GM19023 (cell line): ENCODE measurements at regions not wholly inside any gene's neighbourhood (a gene's known extent, or its start where the extent isn't known, plus 50 kb on each side); places are given as distances from the start of the nearest gene placed in this dataset.

Experiments
- ATAC-seq: cut with Tn5 transposase; IDR thresholded peaks from one replicate; pipeline ENCODE4 v1.9.1; 2021; ENCODE audit warnings: mild to moderate bottlenecking, moderate library complexity; ENCODE audit not compliant: unreplicated experiment

DNA sequence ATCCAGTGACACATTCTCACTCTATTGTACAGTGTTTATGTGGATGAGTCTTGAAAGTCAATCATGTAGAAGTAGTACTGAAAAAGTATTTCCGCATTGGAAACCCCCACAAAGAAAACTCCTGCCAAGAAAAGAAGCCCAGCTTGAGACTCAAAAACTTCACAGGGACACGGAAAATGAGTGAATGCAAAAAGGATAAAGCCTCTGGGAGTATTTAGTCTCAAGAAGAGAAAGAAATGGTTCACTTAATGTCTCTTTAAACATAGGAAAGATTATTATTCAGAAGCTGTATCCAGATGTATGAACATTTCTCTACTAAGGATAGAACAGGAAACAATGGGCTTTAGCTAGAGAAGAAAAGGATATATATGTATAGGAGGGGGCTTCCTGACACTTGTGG lies 304.5 kb downstream of the BARHL2 start:
- ATAC-seq = no peak

DNA sequence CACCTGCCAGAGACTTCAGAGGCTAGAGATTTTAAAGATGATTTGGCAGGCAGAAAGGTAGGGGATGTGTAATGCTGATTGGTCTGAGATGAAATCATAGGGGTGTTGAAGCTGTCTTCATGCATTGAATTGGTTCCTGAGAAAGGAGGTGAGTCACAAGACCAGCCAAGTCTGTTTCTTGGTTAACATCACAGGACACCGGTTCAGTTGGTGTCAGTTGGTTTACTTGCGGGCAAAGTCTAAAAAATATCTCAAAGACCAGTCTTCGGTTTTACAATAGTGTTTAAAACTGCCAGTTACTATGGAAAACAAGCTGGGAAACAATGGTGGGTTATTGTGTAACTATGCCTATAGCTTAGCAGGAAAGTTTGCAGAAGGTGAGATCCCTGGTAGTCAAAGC lies 305.9 kb downstream of the BARHL2 start:
- ATAC-seq = no peak

DNA sequence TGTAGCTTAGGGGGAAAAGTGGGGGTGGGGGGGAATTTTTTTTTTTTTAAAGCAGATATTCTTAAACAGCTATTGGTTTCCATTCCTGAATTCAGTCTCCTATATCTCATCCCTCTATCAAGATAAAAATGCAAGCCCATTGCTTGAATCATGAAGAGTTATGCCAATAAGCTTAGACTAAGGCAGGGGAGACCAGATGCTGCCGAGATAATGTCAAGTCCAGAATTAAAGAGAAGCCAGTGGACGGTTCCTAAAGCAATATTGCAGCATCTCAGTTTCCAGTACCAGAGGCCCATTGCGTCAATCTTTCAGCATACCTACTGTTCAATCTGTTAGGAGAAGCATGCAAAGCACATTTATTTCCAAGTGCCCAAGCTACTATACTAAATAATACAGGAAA lies 309.4 kb downstream of the BARHL2 start:
- ATAC-seq = no peak

DNA sequence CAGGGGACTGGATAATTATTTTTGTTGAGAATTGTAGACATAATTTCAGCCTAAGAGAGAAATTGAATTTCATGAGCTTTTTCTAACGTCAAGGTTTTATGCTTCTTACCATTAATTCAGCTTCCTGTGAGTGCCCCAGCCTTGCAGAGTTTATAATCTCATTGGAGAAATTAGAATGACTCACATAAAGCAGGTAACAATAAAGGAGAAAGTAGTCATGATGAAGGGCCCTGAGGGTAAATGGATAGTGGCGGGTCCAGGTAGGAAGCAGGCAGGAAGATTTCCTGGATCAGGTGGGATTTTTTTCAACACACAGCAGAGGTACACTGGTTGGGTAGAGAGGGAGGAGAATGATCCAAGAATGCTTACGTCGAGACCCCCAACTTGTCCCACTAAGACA lies 311.4 kb downstream of the BARHL2 start:
- ATAC-seq = no peak

DNA sequence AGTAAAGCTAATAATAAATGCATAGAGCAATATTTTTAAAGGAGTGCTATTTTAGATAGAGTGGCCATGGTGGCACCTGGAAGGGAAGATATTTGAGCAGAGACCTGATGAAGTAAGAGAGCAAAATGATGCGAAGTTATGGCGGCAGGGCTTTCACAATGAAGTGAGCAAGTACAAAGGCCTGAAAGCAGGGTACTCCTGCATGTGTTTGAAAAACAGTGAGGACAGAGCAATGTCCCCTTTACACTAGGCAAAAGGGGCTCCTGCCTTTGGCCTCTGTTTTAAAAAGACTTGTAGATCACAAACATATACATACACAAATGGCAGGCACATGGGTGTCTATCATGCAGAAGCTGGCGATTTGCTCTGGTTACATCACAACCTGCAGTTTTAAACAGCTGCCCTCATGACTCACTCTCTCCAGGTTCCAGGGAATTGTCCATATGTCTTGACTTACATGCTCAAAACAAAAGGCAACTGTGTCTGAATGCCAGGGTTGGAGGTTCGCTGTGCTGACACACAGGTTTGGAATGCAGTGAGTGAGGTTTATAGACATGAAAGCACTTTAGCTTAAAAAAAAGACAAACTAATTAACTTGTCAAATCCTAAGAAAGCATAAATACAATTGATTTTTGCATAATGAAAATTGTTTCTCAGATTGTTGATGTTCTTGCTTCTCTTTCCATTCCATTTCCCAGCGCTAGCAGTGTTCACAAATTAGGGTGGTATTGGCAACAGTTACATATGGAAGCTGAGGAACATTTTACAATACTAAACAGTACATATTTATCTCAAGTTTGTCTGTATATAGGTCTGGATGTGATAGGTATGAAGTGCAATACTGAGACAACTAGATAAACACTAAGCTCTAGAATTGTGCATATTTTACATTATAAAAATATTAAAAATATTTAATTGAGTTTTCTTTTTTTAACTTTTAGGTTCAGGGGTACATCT lies 313.9 kb downstream of the BARHL2 start:
- ATAC-seq = no peak

DNA sequence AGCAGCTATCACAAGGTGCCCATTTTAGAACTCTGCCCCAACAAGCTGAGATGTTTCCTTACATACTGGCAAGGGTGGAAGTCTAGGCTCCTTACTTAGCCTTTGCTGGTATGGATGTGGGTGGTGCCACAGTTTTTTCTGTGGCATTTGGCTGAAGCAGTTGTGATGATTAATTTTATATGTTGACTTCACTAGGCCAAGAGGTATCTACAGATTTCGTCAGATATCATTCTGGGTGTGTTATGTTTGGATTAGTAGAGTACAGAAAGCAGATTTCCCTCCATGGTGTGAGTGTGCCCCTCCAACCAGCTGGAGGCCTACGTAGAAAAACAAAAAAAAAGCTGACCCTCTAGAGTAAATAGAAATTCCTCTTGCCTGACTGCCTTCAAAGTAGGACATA lies 317.0 kb downstream of the BARHL2 start:
- ATAC-seq = no peak

DNA sequence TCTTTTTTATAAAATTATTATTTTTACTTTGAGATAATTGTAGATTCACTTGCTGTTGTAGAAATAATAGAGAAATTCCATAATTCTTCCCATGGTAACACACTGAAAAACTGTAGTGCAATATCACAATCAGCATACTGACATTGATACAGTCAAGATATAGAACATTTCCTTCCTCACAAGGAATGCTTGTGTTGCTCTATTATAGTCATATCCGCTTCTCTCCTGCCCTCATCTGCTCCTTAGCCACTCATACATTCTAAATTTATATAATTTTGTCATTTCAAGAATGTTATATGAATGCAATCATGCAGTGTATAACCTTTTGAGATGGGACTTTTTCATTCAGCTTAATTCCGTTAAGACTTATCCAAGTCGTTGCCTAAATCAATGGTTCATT lies 320.2 kb downstream of the BARHL2 start:
- no peak for ATAC-seq

DNA sequence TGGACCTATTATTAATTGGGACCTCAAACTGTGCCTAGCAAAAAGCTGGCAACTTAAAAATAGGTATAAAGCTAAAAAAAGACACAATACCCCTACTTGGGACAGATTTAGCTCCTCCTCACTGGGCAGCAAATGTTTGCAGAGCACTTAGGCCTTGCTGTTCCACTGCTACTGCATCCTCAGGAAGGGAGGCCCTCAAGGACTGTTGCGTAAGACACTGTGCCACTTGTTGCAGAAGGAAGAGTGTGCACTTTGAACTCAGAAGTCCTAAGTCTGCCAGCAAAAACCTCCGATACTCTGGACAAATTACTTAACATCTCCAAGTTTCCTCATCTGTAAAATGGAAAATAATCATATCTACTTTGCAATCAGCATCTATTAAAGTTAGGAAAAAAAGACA lies 322.9 kb downstream of the BARHL2 start:
- ATAC-seq = no peak

DNA sequence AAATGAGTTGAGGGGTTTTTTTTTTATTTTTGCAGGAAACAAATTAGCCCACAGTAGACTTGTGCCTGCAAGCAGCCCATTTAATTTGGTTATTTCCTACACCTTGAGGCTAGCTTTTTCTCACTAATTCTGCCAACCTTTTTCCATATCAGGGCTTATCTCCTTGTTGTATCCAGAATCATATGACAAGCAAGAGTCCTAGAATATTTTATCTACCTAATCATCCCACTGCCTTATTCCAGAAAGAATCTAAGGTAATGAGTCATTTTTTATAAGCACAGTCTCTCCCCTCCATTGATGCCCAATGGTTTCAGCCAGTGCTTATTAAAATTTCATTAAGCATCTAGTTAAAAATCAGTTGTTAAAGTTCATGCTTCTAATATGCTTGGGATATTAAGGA lies 324.1 kb downstream of the BARHL2 start:
- no peak for ATAC-seq

DNA sequence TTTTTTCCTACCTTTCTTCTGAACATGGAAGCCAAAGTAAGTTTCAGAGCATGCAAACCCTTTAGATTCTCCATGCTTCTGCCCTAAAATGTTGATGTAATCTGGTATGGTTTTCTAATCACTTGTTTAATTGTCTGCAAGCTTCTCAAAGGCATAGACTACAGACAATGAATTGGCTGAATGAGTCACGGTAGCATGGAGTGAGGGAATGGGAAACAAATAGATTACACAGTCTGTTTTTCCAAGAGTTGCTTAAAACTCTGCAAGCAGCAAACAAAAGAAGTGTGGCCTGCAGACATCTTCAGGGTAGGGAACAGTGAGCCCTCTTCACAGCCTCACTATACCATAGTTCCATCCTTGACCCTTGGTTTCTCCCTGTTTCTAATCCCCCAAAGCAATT lies 326.0 kb downstream of the BARHL2 start:
- no peak for ATAC-seq

DNA sequence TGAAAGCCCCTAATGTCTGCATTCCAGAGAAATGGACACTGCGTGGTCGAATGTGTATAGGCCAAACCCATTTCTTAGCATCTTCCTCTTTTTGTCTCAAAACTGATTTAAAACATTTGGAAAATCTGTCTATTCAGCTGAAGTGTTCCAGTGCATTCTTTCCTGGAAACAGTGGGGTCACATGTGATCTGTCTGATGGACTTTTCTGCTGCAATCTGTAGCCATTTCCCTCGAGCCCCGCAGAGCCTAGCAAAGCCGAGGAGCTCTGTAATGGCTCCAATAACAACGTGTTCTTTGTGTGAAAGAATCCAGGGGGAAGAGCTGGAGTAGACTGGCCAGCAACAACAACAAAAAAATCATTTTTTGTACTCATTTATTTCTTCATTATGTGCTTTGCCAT lies 329.3 kb downstream of the BARHL2 start:
- ATAC-seq = no peak

DNA sequence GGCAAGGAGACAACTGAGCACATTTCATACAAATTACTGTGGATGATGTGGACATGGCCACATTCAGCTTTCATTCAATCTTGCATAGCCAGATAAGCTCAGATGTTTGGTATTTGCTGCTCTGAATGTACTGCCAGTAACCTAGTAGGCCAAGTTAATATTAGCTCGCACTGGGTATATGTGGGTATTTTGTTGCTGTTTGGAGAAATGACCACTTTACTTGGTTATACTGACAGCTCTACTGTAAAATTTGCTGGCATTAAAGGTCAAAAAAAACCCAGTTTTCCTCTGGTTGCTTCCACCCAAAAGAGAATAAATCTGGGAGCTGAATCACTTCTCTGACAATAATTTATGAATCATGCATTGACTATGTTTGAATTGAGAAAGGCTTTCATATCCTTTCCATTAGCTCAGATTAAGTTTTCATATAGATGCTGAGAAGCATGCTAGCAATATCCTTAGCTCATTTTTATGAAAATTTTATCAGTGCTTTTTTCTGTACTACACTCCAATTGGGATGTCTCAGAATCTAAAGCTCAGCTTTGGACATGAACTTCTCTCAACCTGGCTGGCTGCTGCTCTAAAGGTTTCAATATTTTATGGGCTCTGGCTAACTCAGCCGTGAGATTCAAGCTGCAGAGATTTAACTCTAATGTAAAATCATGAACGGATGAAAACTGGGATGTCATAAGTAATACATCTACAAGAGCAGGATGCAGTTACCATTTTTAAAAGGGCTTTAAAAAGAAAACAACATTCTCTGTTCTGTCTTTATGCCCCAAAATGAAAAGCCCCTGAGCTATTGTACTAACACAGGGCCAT lies 330.0 kb downstream of the BARHL2 start:
- no peak for ATAC-seq

DNA sequence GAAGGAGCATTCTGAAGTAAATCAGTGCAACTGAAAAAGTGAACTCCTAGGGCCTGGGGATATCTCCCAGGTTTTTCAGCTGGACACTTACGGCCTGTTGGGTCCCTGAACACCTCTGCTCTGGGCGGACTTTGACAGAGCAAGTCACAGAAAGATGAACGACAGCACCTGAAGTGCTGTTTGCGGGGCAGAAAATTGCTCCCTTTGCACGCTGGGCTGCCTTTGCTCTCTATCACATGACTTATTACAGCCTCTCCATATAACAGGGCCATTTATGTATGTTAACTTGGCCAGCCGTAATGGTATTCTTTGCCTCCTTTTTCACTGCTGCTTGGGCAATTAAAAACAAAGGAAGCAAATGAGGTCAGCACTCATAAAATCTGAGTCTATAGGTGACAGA lies 332.9 kb downstream of the BARHL2 start:
- no peak for ATAC-seq

DNA sequence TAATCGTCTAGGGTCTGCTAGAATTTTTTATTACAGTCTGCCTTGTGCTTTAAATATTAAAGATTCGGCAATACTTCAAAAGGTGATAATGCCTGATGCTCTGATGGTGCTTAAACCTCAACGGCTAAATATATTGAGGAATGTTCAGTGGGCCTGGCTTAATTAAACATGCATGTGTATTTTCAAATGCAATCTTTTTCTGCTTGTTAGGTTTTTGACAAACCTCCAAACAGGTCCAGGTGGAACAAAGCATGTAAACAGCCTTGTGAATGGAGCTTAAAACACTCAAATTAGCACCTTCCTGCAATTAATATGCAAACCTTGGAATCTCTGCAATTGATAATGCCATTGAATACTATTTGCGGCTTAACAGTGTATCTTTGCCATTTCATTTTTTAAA lies 334.9 kb downstream of the BARHL2 start:
- ATAC-seq = no peak

DNA sequence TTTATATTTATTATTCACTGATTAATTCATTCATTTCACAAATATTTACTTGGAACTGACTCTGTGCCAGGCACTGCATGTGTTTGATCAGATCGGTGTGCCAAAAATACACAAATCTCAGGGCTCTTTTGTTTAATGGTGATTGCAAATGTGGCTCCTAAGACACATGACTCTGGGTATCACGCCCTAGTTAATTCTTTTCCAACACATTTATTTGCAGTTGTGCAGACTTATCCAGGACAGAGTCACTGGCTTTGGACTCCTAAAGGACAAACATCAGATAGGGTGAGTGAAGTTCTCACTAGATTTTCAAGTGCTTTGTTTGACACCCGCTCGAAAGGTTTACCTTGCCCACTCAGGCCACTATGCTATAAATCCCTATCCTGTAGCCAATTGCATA lies 335.5 kb downstream of the BARHL2 start:
- ATAC-seq = no peak

DNA sequence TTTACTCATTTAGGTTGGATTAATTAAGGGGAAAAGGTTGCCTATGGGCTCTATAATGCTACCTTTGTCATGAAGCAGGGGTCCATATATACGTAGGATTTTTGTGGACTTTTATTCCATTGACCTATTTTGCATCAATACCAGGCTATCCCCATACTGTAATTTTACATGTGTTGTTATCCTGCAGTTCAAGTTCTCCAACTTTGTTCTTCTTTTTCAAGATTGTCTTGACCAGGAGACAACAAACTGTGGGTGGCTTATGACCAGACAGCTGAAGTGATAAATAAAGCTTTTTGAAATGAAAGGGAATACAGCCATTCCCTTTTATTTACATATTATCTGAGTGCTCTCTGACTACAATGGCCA lies 345.7 kb downstream of the BARHL2 start:
- ATAC-seq = no peak

DNA sequence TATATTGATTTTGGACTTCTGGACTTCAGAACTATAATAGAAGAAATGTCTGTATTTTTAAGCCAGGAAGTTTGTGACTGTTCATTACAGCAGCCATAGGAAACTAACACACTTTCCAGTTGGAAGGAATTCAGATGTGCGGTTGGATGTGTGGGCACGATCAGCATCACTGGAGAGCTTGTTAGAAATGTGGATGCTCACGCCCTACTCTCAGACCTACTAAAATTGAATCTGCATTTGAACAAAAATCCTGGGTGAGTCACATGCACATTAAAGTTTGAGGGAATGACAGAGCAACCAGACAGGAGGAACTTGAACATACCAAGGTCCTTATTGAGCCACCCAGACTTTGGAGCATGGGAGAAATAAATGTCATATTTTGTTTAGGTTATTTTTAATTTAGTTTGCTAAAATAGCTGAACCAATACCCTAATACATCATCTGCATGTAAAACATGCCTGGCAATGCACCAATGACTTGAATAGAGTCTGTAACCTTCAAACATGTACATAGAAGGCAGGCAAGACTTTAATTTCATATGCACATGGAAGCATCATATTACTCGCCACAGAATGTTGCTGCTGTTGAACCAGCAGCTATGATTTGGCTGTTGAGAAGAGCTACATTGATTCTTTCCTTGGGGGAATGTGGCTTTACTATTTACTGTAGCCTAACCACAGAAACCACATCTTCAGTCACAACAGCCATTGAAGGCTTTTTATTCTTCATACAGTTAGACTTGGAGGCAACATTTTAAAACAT lies 346.2 kb downstream of the BARHL2 start:
- ATAC-seq = no peak

DNA sequence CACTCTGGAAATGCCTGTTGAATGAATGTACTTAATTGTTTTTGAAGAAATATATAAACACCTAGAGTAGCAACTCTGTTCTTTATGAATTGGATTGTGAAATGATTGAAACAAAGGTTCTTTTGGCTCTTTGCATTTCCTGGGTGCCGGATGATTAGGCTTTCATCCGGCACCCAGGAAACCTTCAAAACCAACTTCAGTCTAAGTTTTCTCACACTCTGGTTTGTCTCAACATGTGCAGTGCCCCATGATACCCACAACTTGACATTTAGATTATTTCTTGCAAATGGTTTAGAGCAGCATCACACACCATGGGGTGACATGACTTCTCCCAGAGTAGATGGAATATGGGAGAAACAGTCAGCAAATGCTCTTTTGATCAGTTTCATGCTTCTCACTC lies 354.9 kb downstream of the BARHL2 start:
- no peak for ATAC-seq

DNA sequence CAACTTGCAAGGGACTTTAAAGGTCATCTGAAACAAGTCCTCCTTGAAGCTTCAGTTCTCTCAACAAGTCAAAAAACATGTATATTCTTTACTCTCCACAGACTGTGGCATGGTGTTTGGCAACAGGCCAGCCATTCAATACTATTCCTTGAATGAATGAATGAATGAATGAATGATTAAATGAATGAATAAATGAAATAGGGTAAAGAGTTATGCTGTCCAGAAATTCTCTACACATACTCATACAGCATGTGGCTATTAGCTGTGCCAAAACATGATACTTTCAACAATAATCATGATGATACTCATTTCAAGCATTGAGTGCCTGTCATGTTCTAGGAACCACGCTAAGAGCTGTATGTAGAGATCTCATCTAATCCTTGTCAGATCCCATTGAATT lies 356.1 kb downstream of the BARHL2 start:
- ATAC-seq = no peak

DNA sequence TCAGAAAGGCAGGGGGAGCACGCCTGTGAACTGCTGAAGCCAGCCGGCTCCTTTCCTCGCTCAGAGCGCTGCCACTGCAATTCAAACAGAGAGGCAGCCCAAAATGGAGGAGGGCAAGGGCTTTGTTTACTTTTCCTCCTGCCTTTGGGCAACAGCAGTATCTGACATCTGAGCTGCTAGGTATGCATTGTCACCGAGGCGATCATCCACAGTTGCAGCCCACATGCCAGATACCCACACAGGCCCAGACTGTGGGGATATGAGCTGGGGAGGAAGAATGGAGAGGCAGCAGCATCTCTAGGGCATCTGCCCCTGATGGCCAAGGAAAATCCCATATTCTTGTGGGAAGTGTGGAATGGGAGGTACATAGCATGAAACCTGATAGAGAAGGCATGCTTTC lies 357.1 kb downstream of the BARHL2 start:
- ATAC-seq = no peak

DNA sequence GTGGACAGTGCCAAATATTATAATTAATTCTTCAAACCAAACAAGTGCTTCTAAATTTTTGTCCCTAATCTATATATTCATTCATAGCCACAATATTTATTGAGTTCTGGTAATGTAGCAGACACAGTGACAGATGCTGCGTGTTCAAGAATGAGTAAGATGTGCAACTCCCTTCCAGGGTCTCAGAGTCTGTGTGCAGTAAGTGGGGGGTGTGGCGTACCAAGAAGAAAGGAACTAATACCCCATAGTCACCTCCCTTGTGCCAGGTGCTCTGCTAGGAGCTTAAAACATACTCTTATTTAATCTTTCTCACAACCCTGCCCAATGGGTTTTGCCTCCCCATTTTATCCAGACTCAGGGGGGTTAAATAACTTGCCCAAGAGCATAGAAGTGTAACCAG lies 358.7 kb downstream of the BARHL2 start:
- ATAC-seq = no peak
